Stimulated activated CD4-positive, alpha-beta T cell treated with anti-CD3 and anti-CD28 coated beads, Interleukin-1b, Interleukin-23, amount 100 ng/mL, for 1 hour (primary cell): ENCODE measurements at regions not wholly inside any gene's neighbourhood (a gene's known extent, or its start where the extent isn't known, plus 50 kb on each side); places are given as distances from the start of the nearest gene placed in this dataset.
"Not testable (repeated sequence)": the region's sequence is repeated elsewhere in the genome, so short reads cannot be mapped to it uniquely, and the experiment has no call there.

Experiments used
- DNase-seq, 2 donors: peaks; one replicate each; pipeline ENCODE4 v3.0.0-alpha.2; 2020; ENCODE audit warnings: low read depth in 2 of 2

DNA sequence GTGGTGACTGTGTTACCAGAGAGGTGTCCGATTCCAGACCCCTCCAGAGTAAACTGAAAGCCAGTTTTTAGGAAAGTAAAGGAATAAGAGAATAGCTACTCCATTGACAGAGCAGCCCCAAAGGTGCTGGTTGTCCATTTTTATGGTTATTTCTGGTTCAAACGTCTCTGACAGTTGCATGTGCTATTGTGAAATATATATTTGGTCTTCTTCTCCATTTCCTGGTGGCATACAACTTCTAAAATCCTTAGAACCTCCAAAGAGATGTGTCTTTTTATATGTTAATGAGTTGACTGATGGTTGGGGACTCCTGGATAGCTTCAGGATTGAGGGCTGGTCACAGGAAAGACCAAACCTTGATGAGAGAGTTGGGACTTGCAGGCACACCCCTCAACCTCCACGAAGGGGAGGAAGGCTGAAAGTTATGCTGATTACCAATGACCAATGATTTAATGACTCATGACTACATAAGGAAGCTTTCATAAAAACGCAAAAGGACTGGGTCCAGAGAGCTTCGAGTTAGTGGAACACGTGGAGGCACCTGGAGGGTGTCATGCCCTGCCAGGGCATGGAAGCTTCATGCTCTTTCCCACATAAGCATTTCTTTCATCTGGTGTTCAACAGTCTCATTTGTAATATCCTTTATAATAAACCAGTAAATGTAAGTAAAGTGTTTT lies 100.7 kb downstream of the SLC16A1 start:
- DNase-seq = no peak

GRCh38 chr1:112854368-112854984 lies 101.5 kb downstream of the SLC16A1 start:
- DNase-seq = not testable (repeated sequence)

DNA sequence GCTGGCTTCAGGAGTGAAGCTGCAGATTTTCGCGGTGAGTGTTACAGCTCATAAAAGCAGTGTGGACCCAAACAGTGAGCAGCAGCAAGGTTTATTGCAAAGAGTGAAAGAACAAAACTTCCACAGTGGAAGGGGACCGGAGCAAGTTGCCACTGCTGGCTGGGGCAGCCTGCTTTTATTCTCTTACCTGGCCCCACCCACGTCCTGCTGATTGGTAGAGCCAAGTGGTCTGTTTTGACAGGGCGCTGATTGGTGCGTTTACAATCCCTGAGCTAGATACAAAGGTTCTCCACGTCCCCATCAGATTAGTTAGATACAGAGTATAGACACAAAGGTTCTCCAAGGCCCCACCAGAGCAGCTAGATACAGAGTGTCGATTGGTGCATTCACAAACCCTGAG lies 102.1 kb downstream of the SLC16A1 start:
- not testable (repeated sequence) for DNase-seq

DNA sequence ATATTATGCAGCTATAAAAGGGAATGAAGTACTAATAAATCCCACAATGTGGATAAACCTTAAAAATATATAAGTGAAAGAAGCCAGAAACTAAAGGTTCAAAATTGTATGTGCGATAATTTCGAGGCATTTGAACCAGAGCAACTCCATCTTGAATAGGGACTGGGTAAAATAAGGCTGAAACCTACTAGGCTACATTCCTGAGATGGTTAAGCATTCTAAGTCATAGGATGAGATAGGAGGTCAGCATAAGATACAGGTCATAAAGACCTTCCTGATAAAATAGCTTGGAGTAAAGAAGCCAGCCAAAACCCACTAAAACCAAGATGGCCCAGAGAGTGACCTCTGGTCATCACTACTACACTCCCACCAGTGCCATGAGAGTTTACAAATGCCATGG lies 103.1 kb downstream of the SLC16A1 start:
- DNase-seq = no peak

DNA sequence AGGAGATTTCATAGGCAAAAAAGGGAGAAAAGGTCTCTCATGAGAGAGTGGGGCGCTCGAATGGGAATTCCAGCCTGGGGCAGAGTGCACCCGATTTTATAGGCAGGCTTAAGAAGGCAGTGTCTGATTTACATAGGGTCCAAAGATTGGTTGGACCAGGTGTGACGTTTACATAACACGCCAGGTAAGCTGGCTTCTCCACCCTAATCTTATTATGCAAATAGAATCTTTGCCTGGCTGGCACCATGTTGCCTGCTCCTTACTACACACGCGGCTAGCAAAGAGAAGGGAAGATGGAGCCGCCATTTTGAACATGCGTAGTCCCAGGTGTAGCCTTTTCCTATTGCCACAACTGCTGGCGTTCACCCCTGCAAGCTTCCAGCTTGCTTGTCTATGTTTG lies 103.7 kb downstream of the SLC16A1 start:
- DNase-seq = no peak

GRCh38 chr1:112850034-112850757 lies 105.8 kb downstream of the SLC16A1 start:
- DNase-seq = no peak

- DNase-seq = no peak
Observed at GRCh38 chr1:112849425-112850033, 106.5 kb downstream of the SLC16A1 start.

GRCh38 chr1:112841825-112842224 lies 114.2 kb downstream of the SLC16A1 start:
- no peak for DNase-seq

GRCh38 chr1:112840631-112841624 lies 115.1 kb downstream of the SLC16A1 start:
- no peak for DNase-seq

DNA sequence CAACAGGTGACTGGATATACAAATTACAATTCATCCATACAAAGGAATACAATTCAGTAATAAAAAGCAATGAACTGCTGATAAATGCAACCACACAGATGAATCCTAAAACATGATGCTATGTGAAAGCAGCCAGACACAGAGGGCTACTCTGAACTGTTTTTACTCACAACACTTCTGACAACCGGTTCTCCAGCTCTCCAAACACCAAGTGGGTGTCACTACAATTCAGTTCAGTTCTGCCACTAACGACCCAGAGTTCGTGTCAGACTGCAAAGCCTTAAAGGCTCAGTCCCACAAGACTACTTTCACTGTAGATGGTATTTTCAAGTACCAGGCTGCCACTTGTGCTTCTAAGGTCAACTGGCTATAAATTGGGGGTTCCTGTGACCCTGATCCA lies 119.4 kb downstream of the SLC16A1 start:
- DNase-seq = no peak

DNA sequence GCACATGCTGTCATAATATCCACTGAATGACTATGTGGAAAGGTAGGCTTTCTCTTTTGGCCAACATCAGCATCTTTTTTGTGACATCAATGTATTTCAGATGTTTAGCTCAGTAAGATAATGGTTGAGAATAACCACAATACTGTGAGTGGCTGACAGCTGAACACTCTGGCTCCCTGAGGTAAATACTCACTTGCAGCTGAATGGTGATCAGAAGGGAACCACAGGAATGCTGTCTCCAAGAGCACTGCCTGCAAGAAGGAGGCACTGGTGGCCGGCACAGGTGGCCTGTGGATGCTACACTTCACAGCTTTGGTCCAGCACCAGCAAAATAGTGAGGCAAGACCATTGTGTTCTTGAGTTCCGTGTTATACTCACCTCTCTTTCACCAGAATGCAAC lies 118.7 kb upstream of the PPM1J start:
- no peak for DNase-seq

GRCh38 chr1:112832259-112832658 lies 117.1 kb upstream of the PPM1J start:
- not testable (repeated sequence) for DNase-seq

DNA sequence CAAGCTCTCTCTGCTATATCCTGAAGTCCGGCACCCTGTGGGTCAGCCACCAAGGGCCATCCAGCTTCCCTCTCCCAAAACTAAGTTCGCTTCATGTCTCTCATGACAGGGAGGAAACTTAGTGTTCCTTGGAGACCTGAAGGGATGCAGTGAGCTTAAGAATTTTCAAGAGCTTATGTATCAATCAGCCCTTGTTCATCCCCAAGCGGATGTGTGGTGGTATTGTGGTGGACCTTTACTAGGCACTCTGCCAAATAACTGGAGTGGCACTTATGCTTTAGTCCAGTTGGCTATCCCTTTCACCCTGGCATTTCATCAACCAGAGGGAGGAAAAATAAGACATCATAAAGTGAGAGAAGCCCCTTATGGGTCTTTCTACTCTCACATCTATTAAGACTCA lies 114.6 kb upstream of the PPM1J start:
- DNase-seq = not testable (repeated sequence)

GRCh38 chr1:112828716-112829115 lies 113.6 kb upstream of the PPM1J start:
- no peak for DNase-seq

DNA sequence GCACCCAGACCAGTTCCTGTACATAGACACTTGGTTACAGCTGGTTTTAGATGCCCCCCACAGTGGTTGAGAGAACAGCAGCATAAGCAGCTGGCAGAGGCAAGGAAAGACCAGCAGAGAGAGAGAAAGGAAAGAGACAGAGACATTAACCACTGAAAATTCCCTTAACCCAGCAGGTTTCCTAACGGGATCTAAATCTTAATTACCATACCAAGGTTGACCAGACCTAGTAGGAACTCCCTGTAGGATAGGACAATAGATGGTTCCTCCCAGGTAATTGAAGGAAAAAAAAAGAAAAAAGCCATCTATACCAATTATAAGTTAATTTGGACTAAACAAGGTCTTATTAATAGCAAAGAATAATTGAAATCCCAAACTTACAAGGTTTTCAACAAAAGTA lies 112.3 kb upstream of the PPM1J start:
- DNase-seq = not testable (repeated sequence)

DNA sequence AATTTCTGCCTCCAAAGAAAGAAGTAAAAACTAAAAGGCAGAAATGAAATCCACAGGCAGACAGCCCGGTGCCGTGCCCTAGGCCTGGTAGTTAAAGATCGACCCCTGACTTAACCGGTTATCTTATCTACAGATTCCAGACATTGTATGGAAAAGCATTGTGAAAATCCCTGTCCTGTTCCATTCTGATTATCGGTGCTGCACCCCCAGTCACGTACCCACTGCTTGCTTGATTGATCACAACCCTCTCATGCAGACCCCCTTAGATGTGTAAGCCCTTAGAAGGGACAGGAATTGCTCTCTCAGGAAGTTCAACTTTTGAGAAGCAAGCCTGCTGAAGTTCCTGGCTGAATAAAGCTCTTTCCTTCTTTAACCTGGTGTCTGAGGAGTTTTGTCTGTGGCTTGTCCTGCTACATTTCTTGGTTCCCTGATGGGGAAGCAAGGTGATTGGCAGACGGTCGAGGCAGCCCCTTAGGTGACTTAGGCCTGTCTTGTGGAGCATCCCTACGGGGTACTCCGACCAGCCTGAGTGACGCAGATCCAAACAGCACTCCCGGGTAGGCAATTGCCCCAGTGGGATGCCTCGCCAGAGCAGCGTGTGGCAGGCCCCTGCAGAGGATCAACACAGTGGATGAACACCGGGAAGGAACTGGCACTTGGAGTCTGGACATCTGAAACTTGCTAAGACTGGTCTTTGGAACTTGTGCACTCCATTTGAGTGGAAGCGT lies 111.2 kb upstream of the PPM1J start:
- DNase-seq = no peak

DNA sequence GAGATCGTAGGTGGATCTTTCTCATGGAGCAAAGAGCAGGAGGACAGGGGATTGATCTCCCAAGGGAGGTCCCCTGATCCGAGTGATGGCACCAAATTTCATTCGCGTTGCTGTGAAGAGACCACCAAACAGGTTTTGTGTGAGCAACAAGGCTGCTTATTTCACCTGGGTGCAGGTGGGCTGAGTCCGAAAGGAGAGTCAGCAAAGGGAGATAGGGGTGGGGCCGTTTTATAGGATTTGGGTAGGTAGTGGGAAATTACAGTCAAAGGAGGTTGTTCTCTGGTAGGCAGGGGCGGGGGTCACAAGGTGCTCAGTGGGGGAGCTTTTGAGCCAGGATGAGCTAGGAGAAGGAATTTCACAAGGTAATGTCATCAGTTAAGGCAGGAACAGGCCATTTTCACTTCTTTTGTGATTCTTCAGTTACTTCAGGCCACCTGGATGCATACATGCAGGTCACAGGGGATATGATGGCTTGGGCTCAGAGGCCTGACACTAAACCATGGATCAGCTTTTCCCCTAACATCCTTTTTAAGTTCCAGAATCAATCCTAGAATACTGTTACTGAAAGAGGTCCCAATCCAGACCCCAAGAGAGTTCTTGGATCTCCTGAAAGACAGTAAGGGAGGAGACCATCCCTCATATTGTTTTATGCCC lies 110.6 kb upstream of the PPM1J start:
- DNase-seq = not testable (repeated sequence)

DNA sequence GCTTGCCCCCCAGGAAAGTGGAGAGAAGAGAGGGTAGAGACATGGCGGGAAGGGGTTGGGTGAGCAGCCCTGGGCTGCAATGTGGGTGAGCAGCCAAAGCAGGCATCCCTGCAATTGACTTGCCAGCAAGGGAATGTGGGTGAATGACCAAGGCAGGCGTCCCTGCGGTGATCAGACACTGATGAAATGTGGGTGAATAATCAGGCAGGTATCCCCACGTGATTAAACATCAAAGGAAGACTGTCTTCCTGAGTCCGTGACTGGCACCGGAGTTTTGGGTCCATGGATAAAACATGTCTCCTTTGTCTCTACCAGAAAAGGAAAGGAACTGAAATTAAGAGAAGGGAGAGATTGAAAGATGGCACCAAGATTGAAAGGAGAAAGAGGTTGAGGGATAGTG lies 109.9 kb upstream of the PPM1J start:
- not testable (repeated sequence) for DNase-seq

DNA sequence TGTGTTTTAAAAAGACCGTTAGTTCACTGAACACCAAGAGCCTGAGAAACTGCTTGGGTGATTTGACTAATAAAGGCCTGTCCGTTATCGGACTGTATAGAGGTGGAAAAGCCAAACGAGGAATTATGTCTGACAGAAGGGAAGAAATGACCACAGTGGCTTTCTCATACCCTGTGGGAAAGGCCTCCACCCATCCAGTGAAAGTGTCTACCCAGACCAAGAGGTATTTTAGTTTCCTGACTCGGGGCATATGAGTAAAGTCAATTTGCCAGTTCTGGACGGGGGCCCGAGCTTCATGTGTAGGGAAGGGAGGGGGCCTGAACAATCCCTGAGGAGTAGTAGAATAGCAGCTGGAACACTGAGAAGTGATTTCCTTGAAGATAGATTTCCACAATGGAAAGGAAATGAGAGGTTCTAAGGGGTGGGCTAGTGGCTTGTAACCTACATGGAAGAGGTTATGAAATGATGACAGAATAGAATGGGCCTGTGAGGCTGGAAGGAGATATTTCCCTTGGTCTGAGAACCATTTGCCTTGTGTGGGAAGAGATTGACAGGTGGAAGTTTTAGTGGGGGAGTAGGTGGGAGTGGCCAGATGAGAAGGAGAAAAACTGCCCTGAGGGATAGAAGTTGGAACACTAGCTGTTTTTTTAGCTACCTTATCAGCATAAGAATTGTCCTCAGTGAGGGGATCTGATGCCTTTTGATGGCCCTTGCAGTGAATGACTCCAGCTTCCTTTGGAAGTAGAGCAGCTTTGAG lies 106.4 kb upstream of the PPM1J start:
- DNase-seq = not testable (repeated sequence)
